DOHH2 (cell line): ENCODE measurements at regions not wholly inside any gene's neighbourhood (a gene's known extent, or its start where the extent isn't known, plus 50 kb on each side); places are given as distances from the start of the nearest gene placed in this dataset.

Experiments
- EZH2phosphoT487 ChIP-seq: fragments of 200-600 bp; sonication (generic); IDR thresholded peaks from 2 replicates; pipeline ENCODE4 v1.6.1; 2017; ENCODE audit warnings: borderline replicate concordance, mild to moderate bottlenecking, antibody characterized with exemption, low read length, moderate library complexity, mixed read lengths
- TF ChIP-seq, protein P1 (sequence below): fragments of 200-600 bp; sonication (generic); IDR thresholded peaks from one replicate; pipeline ENCODE4 v1.5.1; 2014; ENCODE audit warnings: antibody characterized with exemption, mild to moderate bottlenecking, low read depth, low read length; ENCODE audit not compliant: poor library complexity, severe bottlenecking

DNA sequence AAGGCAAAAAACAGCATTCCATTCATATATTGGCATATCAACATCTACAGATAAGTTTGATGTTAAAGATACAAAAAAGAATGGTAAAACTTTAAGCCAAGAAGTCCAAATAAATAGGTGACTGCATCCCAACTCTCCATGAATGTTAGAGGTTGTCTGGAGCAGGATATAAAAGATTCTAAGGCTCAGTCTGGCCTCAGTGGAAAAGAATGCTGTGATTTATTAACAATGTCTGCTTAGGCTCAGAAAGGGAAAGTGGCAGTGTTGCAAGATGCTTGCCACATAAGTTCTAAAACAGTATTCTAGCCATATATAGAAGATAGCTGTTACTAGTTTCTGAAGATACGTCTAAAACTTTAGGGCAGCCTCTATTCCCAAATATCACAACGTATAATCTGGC is 179.8 kb upstream of the NBEA start:
- TF ChIP-seq, protein P1, sequence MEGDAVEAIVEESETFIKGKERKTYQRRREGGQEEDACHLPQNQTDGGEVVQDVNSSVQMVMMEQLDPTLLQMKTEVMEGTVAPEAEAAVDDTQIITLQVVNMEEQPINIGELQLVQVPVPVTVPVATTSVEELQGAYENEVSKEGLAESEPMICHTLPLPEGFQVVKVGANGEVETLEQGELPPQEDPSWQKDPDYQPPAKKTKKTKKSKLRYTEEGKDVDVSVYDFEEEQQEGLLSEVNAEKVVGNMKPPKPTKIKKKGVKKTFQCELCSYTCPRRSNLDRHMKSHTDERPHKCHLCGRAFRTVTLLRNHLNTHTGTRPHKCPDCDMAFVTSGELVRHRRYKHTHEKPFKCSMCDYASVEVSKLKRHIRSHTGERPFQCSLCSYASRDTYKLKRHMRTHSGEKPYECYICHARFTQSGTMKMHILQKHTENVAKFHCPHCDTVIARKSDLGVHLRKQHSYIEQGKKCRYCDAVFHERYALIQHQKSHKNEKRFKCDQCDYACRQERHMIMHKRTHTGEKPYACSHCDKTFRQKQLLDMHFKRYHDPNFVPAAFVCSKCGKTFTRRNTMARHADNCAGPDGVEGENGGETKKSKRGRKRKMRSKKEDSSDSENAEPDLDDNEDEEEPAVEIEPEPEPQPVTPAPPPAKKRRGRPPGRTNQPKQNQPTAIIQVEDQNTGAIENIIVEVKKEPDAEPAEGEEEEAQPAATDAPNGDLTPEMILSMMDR = no peak
- no peak for TF ChIP-seq EZH2phosphoT487
